ENCODE measurements at regions not wholly inside any gene's neighbourhood (a gene's known extent, or its start where the extent isn't known, plus 50 kb on each side); places are given as distances from the start of the nearest gene placed in this dataset.

DNA sequence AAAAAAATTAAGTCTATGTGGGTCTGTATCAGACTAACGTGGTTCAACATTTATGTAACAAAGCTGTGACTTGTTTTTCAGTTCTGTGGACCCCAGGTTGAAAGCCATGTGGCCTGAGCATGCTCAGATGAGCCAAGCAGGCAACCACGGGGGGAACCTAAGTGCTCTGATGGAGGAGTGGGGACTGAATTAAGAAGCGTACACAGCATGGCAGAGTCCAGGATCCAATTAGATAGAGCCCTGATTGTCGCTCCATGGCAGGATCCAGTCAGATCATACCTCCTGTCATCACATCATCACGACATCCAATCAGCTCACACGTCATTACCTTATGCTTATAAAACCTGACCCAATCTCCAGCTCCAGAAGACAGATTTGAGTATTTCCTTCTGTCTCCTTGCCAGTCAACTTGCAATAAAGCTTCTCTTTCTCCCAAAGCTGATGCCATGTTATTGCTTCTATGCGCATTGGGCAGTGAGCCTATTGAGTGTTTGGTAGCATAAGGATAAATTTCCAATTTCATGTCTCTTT is 1013.1 kb upstream of the TMEM132C start:
- peaks cover 82% of the 10 kb centered on the region for H3K9me3 Mint-ChIP-seq
- H3K36me3 Mint-ChIP-seq: peaks cover 58% of the 10 kb centered on the region
- ChIA-PET CTCF (interaction anchor here (0.7 kb wide), 1 partner anchor 145 kb away, joined by 3 read pairs; no protein-coding TSS in a partner anchor), POLR2A (no interaction called here)
- DNase-seq (ENCODE audit: low spot score) (no peak), ATAC-seq (no peak)
- no peak for TF ChIP-seq GRHL2 (CRISPR knock-in tag; IDR thresholded peaks at IDR 0.05; ENCODE audit: insufficient replicate concordance, severe bottlenecking)
- TF ChIP-seq, protein P1, sequence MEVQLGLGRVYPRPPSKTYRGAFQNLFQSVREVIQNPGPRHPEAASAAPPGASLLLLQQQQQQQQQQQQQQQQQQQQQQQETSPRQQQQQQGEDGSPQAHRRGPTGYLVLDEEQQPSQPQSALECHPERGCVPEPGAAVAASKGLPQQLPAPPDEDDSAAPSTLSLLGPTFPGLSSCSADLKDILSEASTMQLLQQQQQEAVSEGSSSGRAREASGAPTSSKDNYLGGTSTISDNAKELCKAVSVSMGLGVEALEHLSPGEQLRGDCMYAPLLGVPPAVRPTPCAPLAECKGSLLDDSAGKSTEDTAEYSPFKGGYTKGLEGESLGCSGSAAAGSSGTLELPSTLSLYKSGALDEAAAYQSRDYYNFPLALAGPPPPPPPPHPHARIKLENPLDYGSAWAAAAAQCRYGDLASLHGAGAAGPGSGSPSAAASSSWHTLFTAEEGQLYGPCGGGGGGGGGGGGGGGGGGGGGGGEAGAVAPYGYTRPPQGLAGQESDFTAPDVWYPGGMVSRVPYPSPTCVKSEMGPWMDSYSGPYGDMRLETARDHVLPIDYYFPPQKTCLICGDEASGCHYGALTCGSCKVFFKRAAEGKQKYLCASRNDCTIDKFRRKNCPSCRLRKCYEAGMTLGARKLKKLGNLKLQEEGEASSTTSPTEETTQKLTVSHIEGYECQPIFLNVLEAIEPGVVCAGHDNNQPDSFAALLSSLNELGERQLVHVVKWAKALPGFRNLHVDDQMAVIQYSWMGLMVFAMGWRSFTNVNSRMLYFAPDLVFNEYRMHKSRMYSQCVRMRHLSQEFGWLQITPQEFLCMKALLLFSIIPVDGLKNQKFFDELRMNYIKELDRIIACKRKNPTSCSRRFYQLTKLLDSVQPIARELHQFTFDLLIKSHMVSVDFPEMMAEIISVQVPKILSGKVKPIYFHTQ (CRISPR knock-in tag; IDR thresholded peaks at IDR 0.05): no peak
- TF ChIP-seq ZNF121 (CRISPR knock-in tag; IDR thresholded peaks at IDR 0.05): no peak
- no peak for TF ChIP-seq GTF2I (CRISPR knock-in tag; conservative IDR thresholded peaks at IDR 0.05)
- TF ChIP-seq MLX (CRISPR knock-in tag; IDR thresholded peaks at IDR 0.05): no peak
- TF ChIP-seq, protein P2, sequence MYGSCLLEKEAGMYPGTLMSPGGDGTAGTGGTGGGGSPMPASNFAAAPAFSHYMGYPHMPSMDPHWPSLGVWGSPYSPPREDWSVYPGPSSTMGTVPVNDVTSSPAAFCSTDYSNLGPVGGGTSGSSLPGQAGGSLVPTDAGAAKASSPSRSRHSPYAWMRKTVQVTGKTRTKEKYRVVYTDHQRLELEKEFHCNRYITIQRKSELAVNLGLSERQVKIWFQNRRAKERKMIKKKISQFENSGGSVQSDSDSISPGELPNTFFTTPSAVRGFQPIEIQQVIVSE (CRISPR knock-in tag; IDR thresholded peaks at IDR 0.05; ENCODE audit: borderline replicate concordance): no peak
- TF ChIP-seq ZMAT4 (CRISPR knock-in tag; IDR thresholded peaks at IDR 0.05): no peak
- no peak for TF ChIP-seq SMAD4 (CRISPR knock-in tag; IDR thresholded peaks at IDR 0.05)
- TF ChIP-seq NFE2L1 (CRISPR knock-in tag; IDR thresholded peaks at IDR 0.05): no peak
- TF ChIP-seq STAT6 (CRISPR knock-in tag; conservative IDR thresholded peaks at IDR 0.05; ENCODE audit: low read depth): no peak
- no peak for TF ChIP-seq PRRX2 (CRISPR knock-in tag; IDR thresholded peaks at IDR 0.05)
- TF ChIP-seq ZNF219 (CRISPR knock-in tag; IDR thresholded peaks at IDR 0.05; ENCODE audit: borderline replicate concordance): no peak
- TF ChIP-seq E2F5 (CRISPR knock-in tag; IDR thresholded peaks at IDR 0.05): no peak
- TF ChIP-seq, protein P3, sequence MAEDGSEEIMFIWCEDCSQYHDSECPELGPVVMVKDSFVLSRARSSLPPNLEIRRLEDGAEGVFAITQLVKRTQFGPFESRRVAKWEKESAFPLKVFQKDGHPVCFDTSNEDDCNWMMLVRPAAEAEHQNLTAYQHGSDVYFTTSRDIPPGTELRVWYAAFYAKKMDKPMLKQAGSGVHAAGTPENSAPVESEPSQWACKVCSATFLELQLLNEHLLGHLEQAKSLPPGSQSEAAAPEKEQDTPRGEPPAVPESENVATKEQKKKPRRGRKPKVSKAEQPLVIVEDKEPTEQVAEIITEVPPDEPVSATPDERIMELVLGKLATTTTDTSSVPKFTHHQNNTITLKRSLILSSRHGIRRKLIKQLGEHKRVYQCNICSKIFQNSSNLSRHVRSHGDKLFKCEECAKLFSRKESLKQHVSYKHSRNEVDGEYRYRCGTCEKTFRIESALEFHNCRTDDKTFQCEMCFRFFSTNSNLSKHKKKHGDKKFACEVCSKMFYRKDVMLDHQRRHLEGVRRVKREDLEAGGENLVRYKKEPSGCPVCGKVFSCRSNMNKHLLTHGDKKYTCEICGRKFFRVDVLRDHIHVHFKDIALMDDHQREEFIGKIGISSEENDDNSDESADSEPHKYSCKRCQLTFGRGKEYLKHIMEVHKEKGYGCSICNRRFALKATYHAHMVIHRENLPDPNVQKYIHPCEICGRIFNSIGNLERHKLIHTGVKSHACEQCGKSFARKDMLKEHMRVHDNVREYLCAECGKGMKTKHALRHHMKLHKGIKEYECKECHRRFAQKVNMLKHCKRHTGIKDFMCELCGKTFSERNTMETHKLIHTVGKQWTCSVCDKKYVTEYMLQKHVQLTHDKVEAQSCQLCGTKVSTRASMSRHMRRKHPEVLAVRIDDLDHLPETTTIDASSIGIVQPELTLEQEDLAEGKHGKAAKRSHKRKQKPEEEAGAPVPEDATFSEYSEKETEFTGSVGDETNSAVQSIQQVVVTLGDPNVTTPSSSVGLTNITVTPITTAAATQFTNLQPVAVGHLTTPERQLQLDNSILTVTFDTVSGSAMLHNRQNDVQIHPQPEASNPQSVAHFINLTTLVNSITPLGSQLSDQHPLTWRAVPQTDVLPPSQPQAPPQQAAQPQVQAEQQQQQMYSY (CRISPR knock-in tag; IDR thresholded peaks at IDR 0.05): no peak
- TF ChIP-seq MYBL2 (CRISPR knock-in tag; IDR thresholded peaks at IDR 0.05): no peak
- no peak for TF ChIP-seq E2F1 (CRISPR knock-in tag; IDR thresholded peaks at IDR 0.05)
- TF ChIP-seq, protein P4, sequence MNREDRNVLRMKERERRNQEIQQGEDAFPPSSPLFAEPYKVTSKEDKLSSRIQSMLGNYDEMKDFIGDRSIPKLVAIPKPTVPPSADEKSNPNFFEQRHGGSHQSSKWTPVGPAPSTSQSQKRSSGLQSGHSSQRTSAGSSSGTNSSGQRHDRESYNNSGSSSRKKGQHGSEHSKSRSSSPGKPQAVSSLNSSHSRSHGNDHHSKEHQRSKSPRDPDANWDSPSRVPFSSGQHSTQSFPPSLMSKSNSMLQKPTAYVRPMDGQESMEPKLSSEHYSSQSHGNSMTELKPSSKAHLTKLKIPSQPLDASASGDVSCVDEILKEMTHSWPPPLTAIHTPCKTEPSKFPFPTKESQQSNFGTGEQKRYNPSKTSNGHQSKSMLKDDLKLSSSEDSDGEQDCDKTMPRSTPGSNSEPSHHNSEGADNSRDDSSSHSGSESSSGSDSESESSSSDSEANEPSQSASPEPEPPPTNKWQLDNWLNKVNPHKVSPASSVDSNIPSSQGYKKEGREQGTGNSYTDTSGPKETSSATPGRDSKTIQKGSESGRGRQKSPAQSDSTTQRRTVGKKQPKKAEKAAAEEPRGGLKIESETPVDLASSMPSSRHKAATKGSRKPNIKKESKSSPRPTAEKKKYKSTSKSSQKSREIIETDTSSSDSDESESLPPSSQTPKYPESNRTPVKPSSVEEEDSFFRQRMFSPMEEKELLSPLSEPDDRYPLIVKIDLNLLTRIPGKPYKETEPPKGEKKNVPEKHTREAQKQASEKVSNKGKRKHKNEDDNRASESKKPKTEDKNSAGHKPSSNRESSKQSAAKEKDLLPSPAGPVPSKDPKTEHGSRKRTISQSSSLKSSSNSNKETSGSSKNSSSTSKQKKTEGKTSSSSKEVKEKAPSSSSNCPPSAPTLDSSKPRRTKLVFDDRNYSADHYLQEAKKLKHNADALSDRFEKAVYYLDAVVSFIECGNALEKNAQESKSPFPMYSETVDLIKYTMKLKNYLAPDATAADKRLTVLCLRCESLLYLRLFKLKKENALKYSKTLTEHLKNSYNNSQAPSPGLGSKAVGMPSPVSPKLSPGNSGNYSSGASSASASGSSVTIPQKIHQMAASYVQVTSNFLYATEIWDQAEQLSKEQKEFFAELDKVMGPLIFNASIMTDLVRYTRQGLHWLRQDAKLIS (CRISPR knock-in tag; IDR thresholded peaks at IDR 0.05; ENCODE audit: borderline replicate concordance): no peak
- no peak for TF ChIP-seq ELF4 (CRISPR knock-in tag; IDR thresholded peaks at IDR 0.05; ENCODE audit: low read depth)
- TF ChIP-seq ZNF232 (CRISPR knock-in tag; IDR thresholded peaks at IDR 0.05): no peak
- H3K27me3 Mint-ChIP-seq (ENCODE audit: low read depth): peaks cover 13% of the 10 kb centered on the region
- no peaks in the 10 kb centered on the region for H3K4me1 Mint-ChIP-seq
- no peak overlapping the region for H3K27ac Mint-ChIP-seq
- no peak overlapping the region for H3K4me3 Mint-ChIP-seq
